ENCODE measurements at regions not wholly inside any gene's neighbourhood (a gene's known extent, or its start where the extent isn't known, plus 50 kb on each side); places are given as distances from the start of the nearest gene placed in this dataset.

DNA sequence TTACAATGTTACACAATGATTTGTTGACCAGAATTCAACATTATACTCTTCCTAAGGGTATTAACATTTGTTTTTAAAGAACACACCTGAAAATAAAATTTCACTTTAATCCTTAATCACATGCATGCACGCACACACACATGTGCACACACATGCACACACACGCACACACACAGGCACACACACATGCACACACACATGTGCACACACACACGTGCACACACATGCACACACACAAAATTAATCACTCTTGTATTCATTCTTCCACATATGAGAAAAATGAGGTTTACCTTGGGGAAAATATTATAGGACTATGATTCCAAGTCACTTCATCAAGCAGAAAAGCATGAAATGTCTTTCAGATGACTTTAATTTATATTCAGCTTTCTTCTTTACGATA, 331.8 kb upstream of the PLD5 start:
- ATAC-seq (ENCODE audit: low FRiP score in 2 of 2) (no peak), DNase-seq (no peak)
- Histone ChIP-seq H3K36me3 (no peaks in the 10 kb centered on the region), H3K27me3 (no peaks in the 10 kb centered on the region), H3K4me3 (no peak overlapping the region), H3K27ac (no peak overlapping the region), H3K9me3 (no peaks in the 10 kb centered on the region), H3K4me1 (no peaks in the 10 kb centered on the region)
- TF ChIP-seq POLR2A (IDR thresholded peaks at IDR 0.05) (no peak), EP300 (IDR thresholded peaks at IDR 0.05) (no peak), POLR2AphosphoS5 (IDR thresholded peaks at IDR 0.05) (no peak)
- TF ChIP-seq, protein P1, sequence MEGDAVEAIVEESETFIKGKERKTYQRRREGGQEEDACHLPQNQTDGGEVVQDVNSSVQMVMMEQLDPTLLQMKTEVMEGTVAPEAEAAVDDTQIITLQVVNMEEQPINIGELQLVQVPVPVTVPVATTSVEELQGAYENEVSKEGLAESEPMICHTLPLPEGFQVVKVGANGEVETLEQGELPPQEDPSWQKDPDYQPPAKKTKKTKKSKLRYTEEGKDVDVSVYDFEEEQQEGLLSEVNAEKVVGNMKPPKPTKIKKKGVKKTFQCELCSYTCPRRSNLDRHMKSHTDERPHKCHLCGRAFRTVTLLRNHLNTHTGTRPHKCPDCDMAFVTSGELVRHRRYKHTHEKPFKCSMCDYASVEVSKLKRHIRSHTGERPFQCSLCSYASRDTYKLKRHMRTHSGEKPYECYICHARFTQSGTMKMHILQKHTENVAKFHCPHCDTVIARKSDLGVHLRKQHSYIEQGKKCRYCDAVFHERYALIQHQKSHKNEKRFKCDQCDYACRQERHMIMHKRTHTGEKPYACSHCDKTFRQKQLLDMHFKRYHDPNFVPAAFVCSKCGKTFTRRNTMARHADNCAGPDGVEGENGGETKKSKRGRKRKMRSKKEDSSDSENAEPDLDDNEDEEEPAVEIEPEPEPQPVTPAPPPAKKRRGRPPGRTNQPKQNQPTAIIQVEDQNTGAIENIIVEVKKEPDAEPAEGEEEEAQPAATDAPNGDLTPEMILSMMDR (IDR thresholded peaks at IDR 0.05) = no peak
- 50 to 58% methylated on average over 4 of the region's 4 CpGs for WGBS, 2 donors

DNA sequence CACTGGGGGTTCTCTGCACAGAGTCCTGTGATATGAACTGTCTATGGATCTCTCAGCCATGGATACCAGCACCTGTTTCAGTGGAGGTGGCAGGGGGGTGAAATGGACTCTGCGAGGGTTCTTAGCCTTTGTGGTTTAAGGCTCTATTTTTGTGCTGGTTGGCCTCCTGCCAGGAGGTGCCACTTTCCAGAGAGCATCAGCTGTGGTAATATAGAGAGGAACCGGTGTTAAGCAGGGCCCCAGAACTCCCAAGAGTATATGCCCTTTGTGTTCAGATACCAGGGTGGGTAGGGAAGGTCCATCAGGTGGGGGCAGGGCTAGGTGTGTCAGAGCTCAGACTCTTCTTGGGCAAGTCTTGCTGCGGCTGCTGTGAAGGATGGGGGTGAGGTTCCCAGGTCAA, 330.0 kb upstream of the PLD5 start:
- Histone ChIP-seq H3K36me3 (no peaks in the 10 kb centered on the region), H3K4me1 (no peaks in the 10 kb centered on the region), H3K4me3 (no peak overlapping the region), H3K27me3 (no peaks in the 10 kb centered on the region), H3K27ac (no peak overlapping the region), H3K9me3 (no peaks in the 10 kb centered on the region)
- WGBS, 2 donors = 39 to 70% methylated on average over 3 of the region's 3 CpGs
- no peak for ATAC-seq (ENCODE audit: low FRiP score in 2 of 2)
- no peak for DNase-seq
- no peak for TF ChIP-seq POLR2A (IDR thresholded peaks at IDR 0.05)
- TF ChIP-seq, protein P1 (IDR thresholded peaks at IDR 0.05) = no peak
- no peak for TF ChIP-seq EP300 (IDR thresholded peaks at IDR 0.05)
- TF ChIP-seq POLR2AphosphoS5 (IDR thresholded peaks at IDR 0.05) = no peak

- no peak overlapping the region for H3K27ac ChIP-seq
- no peak overlapping the region for H3K4me3 ChIP-seq
- no peak for ATAC-seq (ENCODE audit: low FRiP score in 2 of 2)
- no peaks in the 10 kb centered on the region for H3K4me1 ChIP-seq
- no peaks in the 10 kb centered on the region for H3K9me3 ChIP-seq
- TF ChIP-seq POLR2AphosphoS5 (IDR thresholded peaks at IDR 0.05) (no peak), EP300 (IDR thresholded peaks at IDR 0.05) (no peak), POLR2A (IDR thresholded peaks at IDR 0.05) (no peak)
- TF ChIP-seq, protein P1 (IDR thresholded peaks at IDR 0.05) = no peak
- 26 to 44% methylated on average over 3 of the region's 3 CpGs for WGBS, 2 donors
- no peak for DNase-seq
- H3K27me3 ChIP-seq = no peaks in the 10 kb centered on the region
- H3K36me3 ChIP-seq = no peaks in the 10 kb centered on the region
These were observed 323.0 kb upstream of the PLD5 start for GRCh38 chr1:242847390-242847993.

- TF ChIP-seq POLR2A (IDR thresholded peaks at IDR 0.05) = no peak
- TF ChIP-seq EP300 (IDR thresholded peaks at IDR 0.05) = no peak
- no peak for TF ChIP-seq POLR2AphosphoS5 (IDR thresholded peaks at IDR 0.05)
- TF ChIP-seq, protein P1 (IDR thresholded peaks at IDR 0.05) = no peak
- Histone ChIP-seq H3K9me3 (no peaks in the 10 kb centered on the region), H3K36me3 (no peaks in the 10 kb centered on the region), H3K4me3 (no peak overlapping the region), H3K27me3 (no peaks in the 10 kb centered on the region), H3K27ac (no peak overlapping the region), H3K4me1 (no peaks in the 10 kb centered on the region)
- 0 to 10% methylated on average over 1 of the region's 1 CpG for WGBS, 2 donors
- DNase-seq = no peak
- no peak for ATAC-seq (ENCODE audit: low FRiP score in 2 of 2)
These were observed 317.6 kb upstream of the PLD5 start for GRCh38 chr1:242842094-242842493.

- ATAC-seq (ENCODE audit: low FRiP score in 2 of 2) (no peak), DNase-seq (peak in 1 of 2 donors; percentile 29)
- H3K27me3 ChIP-seq = no peaks in the 10 kb centered on the region
- 82 to 86% methylated on average over 12 of the region's 12 CpGs for WGBS, 2 donors
- no peak for TF ChIP-seq POLR2A (IDR thresholded peaks at IDR 0.05)
- no peak for TF ChIP-seq EP300 (IDR thresholded peaks at IDR 0.05)
- TF ChIP-seq, protein P1 (IDR thresholded peaks at IDR 0.05) = no peak
- no peak for TF ChIP-seq POLR2AphosphoS5 (IDR thresholded peaks at IDR 0.05)
- H3K4me1 ChIP-seq = no peaks in the 10 kb centered on the region
- no peak overlapping the region for H3K4me3 ChIP-seq
- no peak overlapping the region for H3K27ac ChIP-seq
- H3K36me3 ChIP-seq = no peaks in the 10 kb centered on the region
- no peaks in the 10 kb centered on the region for H3K9me3 ChIP-seq
These were observed 314.6 kb upstream of the PLD5 start for GRCh38 chr1:242839101-242839500.

Measured in upper lobe of left lung (tissue), 6 donors.